ENCODE measurements at regions not wholly inside any gene's neighbourhood (a gene's known extent, or its start where the extent isn't known, plus 50 kb on each side); places are given as distances from the start of the nearest gene placed in this dataset.

GRCh38 chr7:47664650-47665195 lies 82.8 kb upstream of the TNS3 start:
- Histone ChIP-seq H3K4me3 (no peak overlapping the region), H3K9me3 (no peaks in the 10 kb centered on the region), H3K36me3 (no peaks in the 10 kb centered on the region), H3K27ac (no peak overlapping the region), H3K4me1 (peaks cover 6% of the 10 kb centered on the region), H3K27me3 (ENCODE audit: low read depth) (no peaks in the 10 kb centered on the region)
- intact Hi-C loops (cut with DNase I): no loop called here
- DNase-seq (no peak), ATAC-seq (no peak)
- no peak for TF ChIP-seq CTCF (IDR thresholded peaks at IDR 0.05)

GRCh38 chr7:47663851-47664250 lies 81.9 kb upstream of the TNS3 start:
- Histone ChIP-seq H3K27me3 (ENCODE audit: low read depth) (no peaks in the 10 kb centered on the region), H3K36me3 (no peaks in the 10 kb centered on the region), H3K27ac (no peak overlapping the region), H3K4me3 (no peak overlapping the region), H3K4me1 (peaks cover under 1% of the 10 kb centered on the region), H3K9me3 (no peaks in the 10 kb centered on the region)
- intact Hi-C loops (cut with DNase I): no loop called here
- TF ChIP-seq CTCF (IDR thresholded peaks at IDR 0.05): no peak
- DNase-seq (no peak), ATAC-seq (no peak)

GRCh38 chr7:47663213-47663612 lies 81.3 kb upstream of the TNS3 start:
- no peak overlapping the region for H3K27ac ChIP-seq
- no peak for ATAC-seq
- no peak for DNase-seq
- H3K4me1 ChIP-seq: no peaks in the 10 kb centered on the region
- intact Hi-C loops (cut with DNase I): no loop called here
- no peaks in the 10 kb centered on the region for H3K9me3 ChIP-seq
- no peaks in the 10 kb centered on the region for H3K36me3 ChIP-seq
- H3K27me3 ChIP-seq (ENCODE audit: low read depth): no peaks in the 10 kb centered on the region
- no peak overlapping the region for H3K4me3 ChIP-seq
- no peak for TF ChIP-seq CTCF (IDR thresholded peaks at IDR 0.05)

- ATAC-seq: no peak
- H3K4me1 ChIP-seq: no peaks in the 10 kb centered on the region
- H3K4me3 ChIP-seq: no peak overlapping the region
- H3K9me3 ChIP-seq: no peaks in the 10 kb centered on the region
- no peaks in the 10 kb centered on the region for H3K27me3 ChIP-seq (ENCODE audit: low read depth)
- TF ChIP-seq CTCF (IDR thresholded peaks at IDR 0.05): no peak
- no peak for DNase-seq
- H3K36me3 ChIP-seq: no peaks in the 10 kb centered on the region
- intact Hi-C loops (cut with DNase I): no loop called here
- no peak overlapping the region for H3K27ac ChIP-seq
Measured at GRCh38 chr7:47661051-47661714, 79.3 kb upstream of the TNS3 start.

- H3K4me3 ChIP-seq: no peak overlapping the region
- peaks cover 2% of the 10 kb centered on the region for H3K4me1 ChIP-seq
- TF ChIP-seq CTCF (IDR thresholded peaks at IDR 0.05): no peak
- H3K27me3 ChIP-seq (ENCODE audit: low read depth): no peaks in the 10 kb centered on the region
- no peaks in the 10 kb centered on the region for H3K36me3 ChIP-seq
- ATAC-seq (peak in 1 of 2 donors; percentile 21), DNase-seq (no peak)
- no peaks in the 10 kb centered on the region for H3K9me3 ChIP-seq
- no peak overlapping the region for H3K27ac ChIP-seq
- intact Hi-C loops (cut with DNase I): no loop called here
Measured at GRCh38 chr7:47659664-47660462, 78.0 kb upstream of the TNS3 start.
